DND-41 (cell line): ENCODE measurements at regions not wholly inside any gene's neighbourhood (a gene's known extent, or its start where the extent isn't known, plus 50 kb on each side); places are given as distances from the start of the nearest gene placed in this dataset.

Experiments
- ATAC-seq: fragments of 200-7000 bp; cut with Tn5 transposase; 3 replicates; pipeline ENCODE4 v1.9.1; 2021; ENCODE audit warnings: low read depth; ENCODE audit not compliant: insufficient read depth
- DNase-seq: peaks from one replicate; pipeline ENCODE4 v3.0.0-alpha.2; 2020
- H2AFZ ChIP-seq: 2 replicates; pipeline ENCODE4 v1.6.0; 2012; ENCODE audit warnings: low read depth, low read length
- H3K27ac ChIP-seq: 2 replicates; pipeline ENCODE4 v1.5.1; 2012; ENCODE audit warnings: low read length, inconsistent platforms
- H3K27me3 ChIP-seq: fragments of 200-600 bp; sonication (generic); 2 replicates; pipeline ENCODE4 v1.6.0; 2012; ENCODE audit warnings: low read length, mild to moderate bottlenecking, inconsistent platforms; ENCODE audit not compliant: insufficient read depth, poor library complexity
- H3K36me3 ChIP-seq: 2 replicates; pipeline ENCODE4 v1.5.1; 2012; ENCODE audit warnings: low read length, inconsistent platforms; ENCODE audit not compliant: insufficient read depth
- H3K4me1 ChIP-seq: 2 replicates; pipeline ENCODE4 v1.5.1; 2012; ENCODE audit warnings: mild to moderate bottlenecking, low read length; ENCODE audit not compliant: insufficient read depth
- H3K4me2 ChIP-seq: 2 replicates; pipeline ENCODE4 v1.6.0; 2012; ENCODE audit warnings: mild to moderate bottlenecking, moderate library complexity, low read length, inconsistent platforms; ENCODE audit not compliant: insufficient read depth
- H3K4me3 ChIP-seq, 2 experiments: fragments of 200-600 bp in 1 of 2; shearing (Covaris generic) in 1 of 2; 2 replicates each; pipeline ENCODE4 v1.5.1; 2012 to 2016; ENCODE audit warnings: inconsistent platforms in 2 of 2, low read length in 2 of 2, mild to moderate bottlenecking in 2 of 2, low read depth in 1 of 2, moderate library complexity in 1 of 2
- H3K79me2 ChIP-seq: 2 replicates; pipeline ENCODE4 v1.6.0; 2012; ENCODE audit warnings: low read length, inconsistent platforms; ENCODE audit not compliant: insufficient read depth
- H3K9ac ChIP-seq: 2 replicates; pipeline ENCODE4 v1.6.0; 2012; ENCODE audit warnings: low read depth, mild to moderate bottlenecking, inconsistent platforms, low read length, moderate library complexity
- H3K9me3 ChIP-seq: 2 replicates; pipeline ENCODE4 v1.5.1; 2012; ENCODE audit warnings: low read length, moderate library complexity, mild to moderate bottlenecking, inconsistent platforms; ENCODE audit not compliant: insufficient read depth, severe bottlenecking
- H4K20me1 ChIP-seq: 2 replicates; pipeline ENCODE4 v1.6.0; 2012; ENCODE audit warnings: low read length; ENCODE audit not compliant: insufficient read depth
- EZH2 ChIP-seq: IDR thresholded peaks from 3 replicates; pipeline ENCODE4 v1.6.1; 2012; ENCODE audit warnings: borderline replicate concordance, low read depth, mild to moderate bottlenecking, moderate library complexity, low read length, inconsistent platforms; ENCODE audit not compliant: severe bottlenecking
- TF ChIP-seq, protein P1 (sequence below): IDR thresholded peaks from 2 replicates; pipeline ENCODE4 v1.5.1; 2012; ENCODE audit warnings: borderline replicate concordance, low read length, moderate library complexity, mild to moderate bottlenecking; ENCODE audit not compliant: poor library complexity, severe bottlenecking; ENCODE audit errors: extremely low read depth

- no peaks in the 10 kb centered on the region for H3K4me1 ChIP-seq
- no peak for ATAC-seq
- no peak overlapping the region for H3K4me2 ChIP-seq
- no peak overlapping the region for H2AFZ ChIP-seq
- H3K9me3 ChIP-seq, result no peaks in the 10 kb centered on the region
- no peak overlapping the region for H3K4me3 ChIP-seq
- H3K36me3 ChIP-seq, result no peaks in the 10 kb centered on the region
- no peaks in the 10 kb centered on the region for H4K20me1 ChIP-seq
- DNase-seq, result no peak
- H3K27ac ChIP-seq, result no peak overlapping the region
- H3K27me3 ChIP-seq, result no peaks in the 10 kb centered on the region
- no peak for TF ChIP-seq EZH2
- TF ChIP-seq, protein P1, sequence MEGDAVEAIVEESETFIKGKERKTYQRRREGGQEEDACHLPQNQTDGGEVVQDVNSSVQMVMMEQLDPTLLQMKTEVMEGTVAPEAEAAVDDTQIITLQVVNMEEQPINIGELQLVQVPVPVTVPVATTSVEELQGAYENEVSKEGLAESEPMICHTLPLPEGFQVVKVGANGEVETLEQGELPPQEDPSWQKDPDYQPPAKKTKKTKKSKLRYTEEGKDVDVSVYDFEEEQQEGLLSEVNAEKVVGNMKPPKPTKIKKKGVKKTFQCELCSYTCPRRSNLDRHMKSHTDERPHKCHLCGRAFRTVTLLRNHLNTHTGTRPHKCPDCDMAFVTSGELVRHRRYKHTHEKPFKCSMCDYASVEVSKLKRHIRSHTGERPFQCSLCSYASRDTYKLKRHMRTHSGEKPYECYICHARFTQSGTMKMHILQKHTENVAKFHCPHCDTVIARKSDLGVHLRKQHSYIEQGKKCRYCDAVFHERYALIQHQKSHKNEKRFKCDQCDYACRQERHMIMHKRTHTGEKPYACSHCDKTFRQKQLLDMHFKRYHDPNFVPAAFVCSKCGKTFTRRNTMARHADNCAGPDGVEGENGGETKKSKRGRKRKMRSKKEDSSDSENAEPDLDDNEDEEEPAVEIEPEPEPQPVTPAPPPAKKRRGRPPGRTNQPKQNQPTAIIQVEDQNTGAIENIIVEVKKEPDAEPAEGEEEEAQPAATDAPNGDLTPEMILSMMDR, result no peak
- H3K79me2 ChIP-seq, result no peaks in the 10 kb centered on the region
- no peak overlapping the region for H3K9ac ChIP-seq
Observed at GRCh38 chr12:71356569-71356968, 83.0 kb upstream of the LGR5 start.

GRCh38 chr12:71354871-71355270, 84.7 kb upstream of the LGR5 start:
- no peak for DNase-seq
- no peak for TF ChIP-seq EZH2
- TF ChIP-seq, protein P1, result no peak
- H2AFZ ChIP-seq, result no peak overlapping the region
- no peak overlapping the region for H3K4me3 ChIP-seq
- no peaks in the 10 kb centered on the region for H3K79me2 ChIP-seq
- H3K4me2 ChIP-seq, result no peak overlapping the region
- H3K36me3 ChIP-seq, result no peaks in the 10 kb centered on the region
- no peaks in the 10 kb centered on the region for H3K9me3 ChIP-seq
- H3K27me3 ChIP-seq, result no peaks in the 10 kb centered on the region
- ATAC-seq, result no peak
- H3K9ac ChIP-seq, result no peak overlapping the region
- no peaks in the 10 kb centered on the region for H4K20me1 ChIP-seq
- no peaks in the 10 kb centered on the region for H3K4me1 ChIP-seq
- H3K27ac ChIP-seq, result no peak overlapping the region

DNA sequence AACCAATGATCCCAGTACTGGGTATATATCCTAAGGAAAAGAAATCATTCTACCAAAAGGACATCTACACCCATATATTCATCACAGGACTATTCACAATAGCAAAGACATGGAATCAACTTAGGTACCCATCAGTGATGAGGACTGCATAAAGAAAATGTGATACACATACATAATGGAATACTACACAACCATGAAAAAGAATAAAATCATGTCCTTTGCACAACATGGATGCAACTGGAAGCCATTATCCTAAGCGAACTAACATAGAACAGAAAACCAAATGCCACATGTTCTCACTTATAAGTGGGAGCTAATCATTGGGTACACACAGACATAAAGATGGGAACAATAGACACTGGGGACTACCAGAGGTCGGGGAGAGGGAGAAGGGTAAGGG, 86.0 kb upstream of the LGR5 start:
- ATAC-seq, result no peak
- no peak overlapping the region for H3K9ac ChIP-seq
- no peaks in the 10 kb centered on the region for H4K20me1 ChIP-seq
- H3K36me3 ChIP-seq, result no peaks in the 10 kb centered on the region
- no peaks in the 10 kb centered on the region for H3K9me3 ChIP-seq
- H3K4me2 ChIP-seq, result no peak overlapping the region
- no peak overlapping the region for H3K27ac ChIP-seq
- no peak overlapping the region for H2AFZ ChIP-seq
- no peak for DNase-seq
- H3K4me3 ChIP-seq, result no peak overlapping the region
- no peaks in the 10 kb centered on the region for H3K27me3 ChIP-seq
- no peaks in the 10 kb centered on the region for H3K79me2 ChIP-seq
- H3K4me1 ChIP-seq, result no peaks in the 10 kb centered on the region
- TF ChIP-seq EZH2, result no peak
- TF ChIP-seq, protein P1, result no peak

GRCh38 chr12:71349950-71350349, 89.6 kb upstream of the LGR5 start:
- no peak overlapping the region for H3K4me2 ChIP-seq
- no peaks in the 10 kb centered on the region for H3K27me3 ChIP-seq
- no peak overlapping the region for H3K9ac ChIP-seq
- H3K79me2 ChIP-seq, result no peaks in the 10 kb centered on the region
- TF ChIP-seq EZH2, result no peak
- TF ChIP-seq, protein P1, result no peak
- H3K4me3 ChIP-seq, result no peak overlapping the region
- H3K4me1 ChIP-seq, result no peaks in the 10 kb centered on the region
- no peak for DNase-seq
- H4K20me1 ChIP-seq, result no peaks in the 10 kb centered on the region
- no peak for ATAC-seq
- H3K36me3 ChIP-seq, result no peaks in the 10 kb centered on the region
- H2AFZ ChIP-seq, result no peak overlapping the region
- no peak overlapping the region for H3K27ac ChIP-seq
- H3K9me3 ChIP-seq, result no peaks in the 10 kb centered on the region
